CD14-positive monocyte (primary cell): ENCODE measurements at regions not wholly inside any gene's neighbourhood (a gene's known extent, or its start where the extent isn't known, plus 50 kb on each side); places are given as distances from the start of the nearest gene placed in this dataset.

Experiments
- DNase-seq, 3 donors: peaks; one replicate each; pipeline ENCODE4 v3.0.0-alpha.2; 2011 to 2022
- H2AFZ ChIP-seq: 2 replicates; pipeline ENCODE4 v1.6.0; 2012; ENCODE audit warnings: mild to moderate bottlenecking, low read depth, low read length, inconsistent platforms; ENCODE audit not compliant: insufficient read depth, poor library complexity, severe bottlenecking
- H3K27ac ChIP-seq, 2 donors: 1 replicate in 1 of 2; 2 replicates in 1 of 2; pipeline ENCODE4 v1.5.1; 2012 to 2013; ENCODE audit warnings: low read length in 2 of 2, control low read depth in 1 of 2, inconsistent platforms in 1 of 2, low read depth in 1 of 2, mild to moderate bottlenecking in 1 of 2
- H3K27me3 ChIP-seq, 2 donors: one replicate each; pipeline versions ENCODE4 v1.6.0 to v1.6.1; 2011 to 2013; ENCODE audit warnings: low read length in 2 of 2; ENCODE audit not compliant: control insufficient read depth in 2 of 2, insufficient read depth in 2 of 2
- H3K36me3 ChIP-seq, 2 donors: replicated peaks in 1 of 2; 1 replicate in 1 of 2; 2 replicates in 1 of 2; pipeline versions ENCODE4 v1.5.1 to v1.6.1; 2012 to 2013; ENCODE audit warnings: low read length in 2 of 2, control low read depth in 1 of 2, inconsistent platforms in 1 of 2, mild to moderate bottlenecking in 1 of 2; ENCODE audit not compliant: insufficient read depth in 2 of 2, control insufficient read depth in 1 of 2
- H3K4me1 ChIP-seq, 2 donors: 1 replicate in 1 of 2; 2 replicates in 1 of 2; pipeline versions ENCODE4 v1.5.1 to v1.6.1; 2012 to 2013; ENCODE audit warnings: low read length in 2 of 2, control low read depth in 1 of 2, inconsistent platforms in 1 of 2, mild to moderate bottlenecking in 1 of 2, moderate library complexity in 1 of 2; ENCODE audit not compliant: insufficient read depth in 2 of 2, control insufficient read depth in 1 of 2
- H3K4me2 ChIP-seq: replicated peaks from 2 replicates; pipeline ENCODE3; 2012; ENCODE audit warnings: low read length, moderate library complexity, mild to moderate bottlenecking; ENCODE audit not compliant: poor library complexity, severe bottlenecking; ENCODE audit errors: extremely low read depth
- H3K4me3 ChIP-seq, 3 experiments: fragments of 200-600 bp in 1 of 3; sonication (generic) in 1 of 3; replicated peaks in 1 of 3; 1 replicate in 2 of 3; 2 replicates in 1 of 3; pipeline ENCODE4 v1.5.1; 2011 to 2013; ENCODE audit warnings: low read length in 3 of 3, mild to moderate bottlenecking in 3 of 3, control low read depth in 2 of 3, low read depth in 2 of 3, inconsistent platforms in 1 of 3, moderate library complexity in 1 of 3
- H3K79me2 ChIP-seq: 2 replicates; pipeline ENCODE4 v1.6.0; 2012; ENCODE audit warnings: mild to moderate bottlenecking, control low read depth, inconsistent platforms, low read length, moderate library complexity; ENCODE audit not compliant: insufficient read depth
- H3K9ac ChIP-seq: 2 replicates; pipeline ENCODE4 v1.6.0; 2017; ENCODE audit warnings: low read length, mild to moderate bottlenecking; ENCODE audit not compliant: insufficient read depth, poor library complexity, severe bottlenecking
- H3K9me3 ChIP-seq, 2 donors: replicated peaks in 1 of 2; 1 replicate in 1 of 2; 2 replicates in 1 of 2; pipeline versions ENCODE4 v1.5.1 to v1.6.1; 2012 to 2013; ENCODE audit warnings: low read length in 2 of 2, control low read depth in 1 of 2; ENCODE audit not compliant: control insufficient read depth in 1 of 2, insufficient read depth in 1 of 2
- H4K20me1 ChIP-seq: 2 replicates; pipeline ENCODE4 v1.6.0; 2012; ENCODE audit warnings: mild to moderate bottlenecking, low read length, control low read depth, moderate library complexity; ENCODE audit not compliant: insufficient read depth
- H3K27ac Mint-ChIP-seq, 7 donors: one replicate each; pipeline ENCODE4 v1.8.0; 2020; ENCODE audit warnings: mild to moderate bottlenecking in 7 of 7, mixed read lengths in 7 of 7, moderate library complexity in 6 of 7, inconsistent platforms in 2 of 7
- H3K27me3 Mint-ChIP-seq, 3 donors: one replicate each; pipeline ENCODE4 v1.8.0; 2021 to 2022; ENCODE audit warnings: low read depth in 3 of 3, mild to moderate bottlenecking in 3 of 3, mixed read lengths in 3 of 3, moderate library complexity in 3 of 3, inconsistent platforms in 1 of 3
- H3K36me3 Mint-ChIP-seq, 2 donors: one replicate each; pipeline ENCODE4 v1.8.0; 2020; ENCODE audit warnings: mixed read lengths in 2 of 2, inconsistent platforms in 1 of 2, mild to moderate bottlenecking in 1 of 2
- H3K4me1 Mint-ChIP-seq: one replicate; pipeline ENCODE4 v1.8.0; 2020; ENCODE audit warnings: mild to moderate bottlenecking, mixed read lengths
- H3K4me3 Mint-ChIP-seq, 2 donors: one replicate each; pipeline ENCODE4 v1.8.0; 2020; ENCODE audit warnings: mild to moderate bottlenecking in 2 of 2, mixed read lengths in 2 of 2, moderate library complexity in 1 of 2
- H3K9me3 Mint-ChIP-seq, 7 donors: one replicate each; pipeline ENCODE4 v1.8.0; 2020 to 2022; ENCODE audit warnings: mixed read lengths in 7 of 7, mild to moderate bottlenecking in 6 of 7, moderate library complexity in 6 of 7, inconsistent platforms in 2 of 7
- WGBS: methylation state at CpG from one replicate; pipeline ENCODE4 v1.1.5; 2013; ENCODE audit warnings: missing lambda C conversion rate; ENCODE audit not compliant: insufficient coverage; 5-methylcytosine and 5-hydroxymethylcytosine counted together
- intact Hi-C, 2 donors: fragments of 100-400 bp; cut with micrococcal nuclease; formaldehyde crosslinking; loops; one replicate each; pipeline versions ENCODE4 v1.15.0 to v1.15.1; 2023
- TF ChIP-seq, protein P1 (sequence below): fragments of 200-600 bp; IDR thresholded peaks from one replicate; pipeline ENCODE4 v1.8.0; 2022; ENCODE audit warnings: antibody characterized with exemption, mild to moderate bottlenecking

DNA sequence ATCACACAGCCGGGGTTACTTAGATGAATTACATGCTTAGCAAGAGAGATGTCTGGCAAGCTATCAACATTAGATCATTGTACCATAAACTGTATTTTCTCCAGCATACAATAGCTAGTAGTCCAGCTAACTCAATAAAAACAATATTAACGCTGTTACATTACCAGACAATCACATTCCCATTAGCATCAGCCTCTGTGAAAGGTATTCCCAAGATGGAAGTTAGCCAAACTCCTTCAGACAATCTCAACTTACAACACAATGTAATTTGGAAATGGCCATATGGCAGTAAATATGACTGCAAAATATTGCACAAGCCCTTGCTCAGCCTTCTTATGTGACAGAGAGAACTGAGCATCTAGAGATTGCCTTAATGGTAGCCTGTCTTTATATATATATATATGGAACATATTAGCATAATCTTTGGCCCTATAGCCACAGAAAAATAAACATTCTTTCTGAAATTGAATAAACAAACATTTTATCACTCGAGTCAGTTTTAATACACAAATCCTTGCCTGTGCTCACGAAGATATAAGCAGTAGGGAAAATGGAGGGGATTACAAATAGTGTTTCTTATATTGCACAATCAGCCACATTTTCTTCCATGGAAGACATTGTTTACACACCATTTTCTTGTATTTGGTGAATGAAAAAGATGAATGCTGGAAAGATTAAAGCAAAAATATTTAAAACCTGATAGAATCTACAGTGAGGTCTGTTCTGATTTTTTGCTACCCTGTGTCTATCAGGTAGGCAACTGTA is 1060.5 kb downstream of the DIAPH3 start:
- peaks cover 2 to 10% (median 5%) of the 10 kb centered on the region in 7 donors for H3K9me3 Mint-ChIP-seq
- DNase-seq, result no peak
- Histone ChIP-seq H4K20me1 (no peaks in the 10 kb centered on the region), H3K27me3 (no peaks in the 10 kb centered on the region), H3K36me3 (no peaks in the 10 kb centered on the region), H3K79me2 (no peaks in the 10 kb centered on the region), H3K9me3 (peaks cover 6 to 7% of the 10 kb centered on the region in 2 donors), H3K9ac (no peak overlapping the region), H3K27ac (no peak overlapping the region), H3K4me1 (no peaks in the 10 kb centered on the region), H2AFZ (no peak overlapping the region), H3K4me2 (no peak overlapping the region), H3K4me3 (no peak overlapping the region)
- intact Hi-C loops, result no loop called here
- TF ChIP-seq, protein P1, sequence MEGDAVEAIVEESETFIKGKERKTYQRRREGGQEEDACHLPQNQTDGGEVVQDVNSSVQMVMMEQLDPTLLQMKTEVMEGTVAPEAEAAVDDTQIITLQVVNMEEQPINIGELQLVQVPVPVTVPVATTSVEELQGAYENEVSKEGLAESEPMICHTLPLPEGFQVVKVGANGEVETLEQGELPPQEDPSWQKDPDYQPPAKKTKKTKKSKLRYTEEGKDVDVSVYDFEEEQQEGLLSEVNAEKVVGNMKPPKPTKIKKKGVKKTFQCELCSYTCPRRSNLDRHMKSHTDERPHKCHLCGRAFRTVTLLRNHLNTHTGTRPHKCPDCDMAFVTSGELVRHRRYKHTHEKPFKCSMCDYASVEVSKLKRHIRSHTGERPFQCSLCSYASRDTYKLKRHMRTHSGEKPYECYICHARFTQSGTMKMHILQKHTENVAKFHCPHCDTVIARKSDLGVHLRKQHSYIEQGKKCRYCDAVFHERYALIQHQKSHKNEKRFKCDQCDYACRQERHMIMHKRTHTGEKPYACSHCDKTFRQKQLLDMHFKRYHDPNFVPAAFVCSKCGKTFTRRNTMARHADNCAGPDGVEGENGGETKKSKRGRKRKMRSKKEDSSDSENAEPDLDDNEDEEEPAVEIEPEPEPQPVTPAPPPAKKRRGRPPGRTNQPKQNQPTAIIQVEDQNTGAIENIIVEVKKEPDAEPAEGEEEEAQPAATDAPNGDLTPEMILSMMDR, result no peak
- H3K36me3 Mint-ChIP-seq, result no peaks in the 10 kb centered on the region
- WGBS, result 80% methylated on average over 1 of the region's 4 CpGs
- H3K4me3 Mint-ChIP-seq, result no peak overlapping the region
- no peak overlapping the region for H3K27ac Mint-ChIP-seq
- no peaks in the 10 kb centered on the region for H3K4me1 Mint-ChIP-seq
- peaks cover 0 to 2% (median 0%) of the 10 kb centered on the region in 3 donors for H3K27me3 Mint-ChIP-seq

DNA sequence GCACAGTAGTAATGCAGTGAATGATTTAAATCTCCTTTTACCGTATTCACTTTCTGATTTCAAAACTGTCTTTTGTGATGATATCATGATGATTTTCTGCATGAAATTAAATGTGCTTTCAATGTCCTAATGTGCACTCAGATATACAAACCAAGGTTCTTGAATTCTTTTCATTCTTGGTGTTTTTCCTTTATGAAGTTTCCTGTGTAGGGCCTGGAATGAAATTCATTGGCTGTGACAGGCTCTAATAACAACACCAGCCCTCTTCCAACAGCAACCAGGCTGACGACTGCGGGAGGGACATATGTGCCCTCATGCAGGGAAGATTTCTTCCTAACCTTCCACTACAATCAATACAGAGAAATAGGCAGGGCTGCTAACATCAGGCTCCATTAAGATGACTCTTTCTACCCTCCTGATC is 1052.0 kb downstream of the DIAPH3 start:
- Histone ChIP-seq H3K4me3 (no peak overlapping the region), H3K4me2 (no peak overlapping the region), H3K4me1 (no peaks in the 10 kb centered on the region), H3K27ac (no peak overlapping the region), H2AFZ (no peak overlapping the region), H3K9me3 (peaks cover 6 to 7% of the 10 kb centered on the region in 2 donors), H3K27me3 (no peaks in the 10 kb centered on the region), H3K36me3 (no peaks in the 10 kb centered on the region), H3K9ac (no peak overlapping the region), H3K79me2 (no peaks in the 10 kb centered on the region), H4K20me1 (no peaks in the 10 kb centered on the region)
- TF ChIP-seq, protein P1, result no peak
- no peak for DNase-seq
- H3K27me3 Mint-ChIP-seq, result no peaks in the 10 kb centered on the region
- intact Hi-C loops, result no loop called here
- no peaks in the 10 kb centered on the region for H3K36me3 Mint-ChIP-seq
- H3K4me1 Mint-ChIP-seq, result no peaks in the 10 kb centered on the region
- H3K9me3 Mint-ChIP-seq, result peaks cover 0 to 6% (median 3%) of the 10 kb centered on the region in 7 donors
- WGBS, result 70% methylated on average over 2 of the region's 3 CpGs
- no peak overlapping the region for H3K4me3 Mint-ChIP-seq
- H3K27ac Mint-ChIP-seq, result no peak overlapping the region
